Stimulated activated CD4-positive, alpha-beta T cell treated with anti-CD3 and anti-CD28 coated beads, Interleukin-1b, Interleukin-23, amount 100 ng/mL, for 24 hours (primary cell): ENCODE measurements at regions not wholly inside any gene's neighbourhood (a gene's known extent, or its start where the extent isn't known, plus 50 kb on each side); places are given as distances from the start of the nearest gene placed in this dataset.
"Not testable (repeated sequence)": the region's sequence is repeated elsewhere in the genome, so short reads cannot be mapped to it uniquely, and the experiment has no call there.

ENCODE experiments used
- DNase-seq, 4 experiments: peaks; one replicate each; pipeline ENCODE4 v3.0.0-alpha.2; 2020; ENCODE audit warnings: low read depth in 4 of 4, low spot score in 1 of 4

DNA sequence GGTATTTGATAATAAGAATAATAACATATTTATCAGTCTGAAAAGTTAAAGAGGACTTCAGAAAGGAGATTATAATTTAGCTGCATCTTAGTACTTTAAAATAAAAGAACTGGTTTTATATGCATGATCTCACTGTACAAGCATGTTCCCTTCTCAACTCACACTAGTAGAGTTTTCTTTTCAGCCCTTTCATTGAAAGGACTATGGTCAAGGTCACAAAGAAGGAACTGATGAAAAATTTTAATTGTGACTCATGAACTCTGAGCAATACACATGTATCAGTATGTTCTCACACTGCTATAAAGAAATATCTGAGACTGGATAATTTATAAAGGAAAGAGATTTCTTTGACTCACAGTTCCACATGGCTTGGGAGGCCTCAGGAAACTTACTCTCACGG is 73.7 kb upstream of the NDST4 start:
- no peak for DNase-seq

DNA sequence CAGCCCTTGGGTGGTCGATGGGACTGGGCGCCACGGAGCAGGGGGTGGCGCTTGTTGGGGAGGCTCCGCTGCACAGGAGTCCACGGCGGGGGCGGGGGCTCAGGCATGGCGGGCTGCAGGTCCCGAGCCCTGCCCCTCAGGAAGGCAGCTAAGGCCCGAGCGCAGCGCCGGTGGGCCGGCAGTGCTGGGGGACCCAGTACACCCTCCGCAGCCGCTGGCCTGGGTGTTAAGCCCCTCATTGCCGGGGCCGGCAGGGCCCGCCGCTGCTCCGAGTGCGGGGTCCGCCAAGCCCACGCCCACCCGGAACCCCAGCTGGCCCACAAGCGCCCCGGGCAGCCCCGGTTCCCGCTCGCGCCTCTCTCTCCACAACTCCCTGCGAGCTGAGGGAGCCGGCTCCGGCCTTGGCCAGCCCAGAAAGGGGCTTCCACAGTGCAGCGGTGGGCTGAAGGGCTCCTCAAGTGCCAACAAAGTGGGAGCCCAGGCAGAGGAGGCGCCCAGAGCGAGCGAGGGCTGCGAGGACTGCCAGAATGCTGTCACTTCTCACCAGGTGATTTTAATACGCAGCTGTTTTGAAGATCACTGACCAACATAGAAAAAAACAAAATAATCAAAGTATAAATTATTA is 66.1 kb upstream of the NDST4 start:
- DNase-seq, result not testable (repeated sequence)

DNA sequence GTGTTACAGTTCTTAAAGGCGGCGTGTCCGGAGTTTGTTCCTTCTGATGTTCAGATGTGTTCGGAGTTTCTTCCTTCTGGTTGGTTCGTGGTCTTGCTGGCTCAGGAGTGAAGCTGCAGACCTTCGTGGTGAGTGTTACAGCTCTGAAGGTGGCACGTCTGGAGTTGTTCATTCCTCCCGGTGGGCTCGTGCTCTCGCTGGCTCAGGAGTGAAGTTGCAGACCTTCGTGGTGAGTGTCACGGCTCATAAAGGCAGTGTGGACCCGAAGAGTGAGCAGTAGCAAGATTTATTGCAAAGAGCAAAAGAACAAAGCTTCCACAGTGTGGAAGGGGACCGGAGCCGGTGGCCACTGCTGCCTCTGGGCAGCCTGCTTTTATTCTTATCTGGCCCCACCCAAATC is 65.3 kb upstream of the NDST4 start:
- DNase-seq, result not testable (repeated sequence)

DNA sequence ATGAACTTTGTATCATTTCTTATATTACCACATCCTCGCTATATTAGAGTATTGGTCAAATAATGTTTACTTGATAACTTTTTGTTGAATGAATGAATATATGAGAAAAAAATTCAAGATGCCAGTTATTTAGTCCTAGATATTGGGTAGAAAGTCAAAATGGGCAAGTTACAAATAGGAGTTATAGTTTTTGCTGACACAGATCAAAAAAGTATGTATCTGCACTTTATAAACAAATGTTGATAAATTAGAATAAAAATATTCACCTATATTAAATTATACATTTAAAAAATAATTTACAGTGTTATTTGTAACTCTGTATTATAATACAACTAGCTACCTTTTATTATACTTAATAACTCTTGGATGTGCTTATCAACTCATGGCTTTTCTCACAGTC is 57.8 kb upstream of the NDST4 start:
- no peak for DNase-seq

DNA sequence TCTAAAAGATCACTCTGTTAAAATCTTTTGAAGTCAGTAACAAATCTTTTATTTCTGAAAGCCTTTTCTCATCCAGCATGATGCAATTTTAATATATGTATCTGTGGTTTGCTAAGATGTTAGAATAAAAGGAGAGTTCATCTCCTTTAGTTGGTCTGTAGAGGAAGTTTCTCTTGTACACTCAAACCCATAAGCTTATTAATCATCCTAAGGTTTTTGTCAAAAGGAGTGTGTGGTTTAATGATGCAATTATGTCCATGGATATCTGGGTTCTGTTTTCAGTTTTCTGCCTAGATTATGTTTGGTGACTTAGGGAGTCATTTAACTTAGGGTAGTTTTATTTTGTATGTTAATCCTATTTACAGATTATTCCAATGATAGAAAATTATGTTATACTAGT is 52.1 kb upstream of the NDST4 start:
- no peak for DNase-seq
